Right ventricle myocardium superior (tissue), 1 donor: ENCODE measurements at regions not wholly inside any gene's neighbourhood (a gene's known extent, or its start where the extent isn't known, plus 50 kb on each side); places are given as distances from the start of the nearest gene placed in this dataset.
"Not testable (repeated sequence)": the region's sequence is repeated elsewhere in the genome, so short reads cannot be mapped to it uniquely, and the experiment has no call there.

Experiments used
- ATAC-seq: fragments of 200-7000 bp; cut with Tn5 transposase; one replicate; pipeline ENCODE4 v1.9.1; 2020; ENCODE audit warnings: mild to moderate bottlenecking; ENCODE audit not compliant: poor library complexity
- DNase-seq: peaks from one replicate; pipeline ENCODE4 v3.0.0-alpha.2; 2020
- intact Hi-C: fragments of 100-400 bp; cut with DNase I; formaldehyde crosslinking; loops from one replicate; pipeline ENCODE4 v1.11.2; 2022
- donor health status: DM: no; HTN: yes; CAD: no; lungs with severe emphysema.

DNA sequence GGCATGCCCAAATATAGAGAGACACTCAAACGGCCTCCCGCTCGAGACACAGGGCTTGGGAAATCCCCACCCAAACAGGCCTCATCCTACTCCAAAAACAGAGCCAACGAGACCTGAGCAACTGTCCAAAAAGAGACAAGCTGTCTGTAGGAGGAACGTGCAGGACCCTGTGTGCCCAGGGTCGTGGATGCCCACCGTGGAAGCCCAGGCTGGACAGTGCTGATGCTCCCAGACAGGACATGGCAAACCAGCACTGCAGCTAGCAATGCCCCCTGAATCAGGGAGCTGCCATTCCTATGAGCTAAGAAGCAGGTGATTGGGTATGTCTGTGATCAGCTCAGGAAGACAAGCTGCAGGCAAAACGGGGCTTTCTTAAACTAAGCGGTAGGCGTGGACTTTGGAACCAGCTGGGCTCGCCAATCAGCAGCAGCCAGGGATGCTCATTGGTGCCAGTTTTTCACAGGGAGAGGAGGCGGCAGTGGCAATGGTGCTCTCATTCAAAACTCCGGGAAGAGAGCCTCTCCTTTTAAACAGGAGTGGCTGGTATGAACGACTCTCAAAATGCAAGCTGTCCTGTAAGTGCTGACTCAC is 113.1 kb upstream of the IRX2 start:
- DNase-seq (no peak), ATAC-seq (no peak)
- intact Hi-C loops: no loop called here

DNA sequence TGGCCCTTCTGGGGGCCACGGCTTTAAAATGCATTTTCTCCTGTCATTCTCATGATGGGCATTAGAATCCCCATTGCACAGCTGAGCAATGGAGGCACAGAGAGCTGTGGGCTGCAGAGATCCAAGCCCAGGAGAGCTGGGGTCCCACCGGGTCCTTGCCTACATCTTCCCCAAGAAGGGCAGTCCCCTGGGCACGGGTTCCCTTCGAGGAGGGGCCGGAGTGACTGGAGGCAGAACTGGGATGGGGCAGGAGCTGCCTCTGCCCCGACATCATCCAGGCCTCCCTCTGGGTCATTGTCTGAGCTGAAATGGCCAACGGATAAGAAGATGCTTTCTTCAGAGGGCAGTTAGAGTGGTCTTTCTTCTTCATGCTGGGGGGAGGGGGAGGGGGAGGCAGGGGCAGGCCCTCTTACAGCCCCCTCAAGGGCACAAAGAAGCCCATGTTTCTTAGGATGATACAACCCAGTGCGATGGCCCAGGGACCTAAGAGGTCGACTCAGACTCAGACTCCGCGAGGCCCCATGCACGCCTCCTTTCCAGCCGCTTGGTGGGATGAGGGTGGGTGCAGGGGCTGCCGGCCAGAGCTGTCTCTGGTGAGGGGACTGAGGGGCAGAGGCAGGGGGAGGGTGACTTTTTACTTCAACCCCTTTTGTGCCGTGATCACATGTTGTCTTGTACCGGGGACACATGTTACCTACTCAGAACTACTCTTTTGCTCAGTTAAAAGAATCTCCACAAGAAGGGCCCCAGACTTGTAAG is 112.4 kb upstream of the IRX2 start:
- intact Hi-C loops: no loop called here
- DNase-seq (no peak), ATAC-seq (no peak)

DNA sequence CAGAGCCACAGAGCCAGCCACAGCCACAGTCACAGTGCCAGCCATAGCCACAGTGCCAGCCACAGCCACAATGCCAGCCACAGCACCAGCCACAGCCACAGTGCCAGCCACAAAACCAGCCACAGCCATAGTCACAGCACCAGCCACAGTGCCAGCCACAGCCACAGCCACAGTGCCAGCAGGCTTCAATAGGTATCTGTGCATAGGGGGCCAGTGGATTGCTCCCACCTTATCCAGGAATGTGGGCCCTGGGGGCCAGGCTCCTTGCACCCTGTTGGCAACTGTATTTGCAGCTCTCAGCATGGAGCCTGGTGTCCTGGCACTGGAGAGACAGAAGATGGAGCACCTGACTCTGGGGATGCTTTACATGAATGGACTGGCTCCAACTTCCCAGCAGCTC is 111.7 kb upstream of the IRX2 start:
- ATAC-seq (no peak), DNase-seq (no peak)
- intact Hi-C loops: no loop called here

DNA sequence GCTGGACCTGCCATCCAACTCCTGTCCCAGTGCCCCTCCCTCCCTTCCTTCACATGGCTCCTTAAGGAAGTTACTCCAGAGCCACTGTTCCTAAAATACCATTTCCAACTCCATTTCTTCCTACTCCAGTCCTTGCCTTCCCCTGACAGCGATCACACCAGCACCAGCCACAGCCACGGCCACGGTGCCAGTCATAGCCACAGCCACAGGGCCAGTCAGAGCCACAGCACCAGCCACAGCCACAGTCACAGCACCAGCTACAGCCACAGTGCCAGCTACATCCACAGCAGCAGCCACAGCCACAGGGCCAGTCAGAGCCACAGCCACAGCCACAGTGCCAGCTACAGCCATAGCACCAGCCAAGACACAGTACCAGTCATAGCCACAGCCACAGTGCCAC is 110.7 kb upstream of the IRX2 start:
- ATAC-seq, intact Hi-C loops, DNase-seq: not testable (repeated sequence)

DNA sequence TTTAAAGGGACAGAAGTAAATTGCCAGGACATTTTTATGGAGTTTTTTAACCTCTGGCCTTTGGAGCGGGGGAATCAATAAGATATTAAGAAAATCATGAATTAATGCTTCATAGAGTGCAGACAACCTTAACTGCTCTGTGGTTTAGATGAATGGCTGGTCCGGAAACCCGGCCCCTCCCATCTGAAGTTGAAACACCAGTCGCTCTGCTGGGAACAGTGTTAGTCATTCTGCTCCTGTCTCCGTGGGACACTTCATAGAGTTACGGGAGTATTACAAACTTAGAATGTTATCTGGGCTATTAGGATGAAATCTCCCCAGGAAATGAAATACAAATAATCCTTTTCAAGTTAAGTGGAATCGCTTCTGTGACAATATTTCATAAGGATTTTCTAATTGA is 110.1 kb upstream of the IRX2 start:
- DNase-seq (no peak), ATAC-seq (no peak)
- intact Hi-C loops: no loop called here

DNA sequence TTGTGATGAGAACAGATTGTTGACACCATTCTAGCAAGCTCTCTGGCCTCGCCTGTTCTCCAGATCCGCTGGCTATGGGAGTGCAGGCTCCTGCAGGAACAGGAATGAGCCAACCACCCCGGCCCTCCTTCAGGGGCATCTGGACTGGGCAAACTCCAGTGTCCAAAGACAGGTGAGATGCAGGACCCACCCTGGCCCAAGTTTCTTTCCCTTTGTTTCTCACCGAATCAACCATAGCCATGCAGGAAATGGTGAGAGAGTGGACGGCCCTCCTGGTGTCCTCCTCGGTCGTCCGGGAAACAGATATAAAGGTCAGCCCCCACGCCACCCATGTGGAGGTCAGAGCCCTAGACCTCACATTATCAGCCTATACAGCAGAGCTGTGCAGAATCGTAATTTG is 108.6 kb upstream of the IRX2 start:
- DNase-seq (no peak), ATAC-seq (no peak)
- intact Hi-C loops: no loop called here

DNA sequence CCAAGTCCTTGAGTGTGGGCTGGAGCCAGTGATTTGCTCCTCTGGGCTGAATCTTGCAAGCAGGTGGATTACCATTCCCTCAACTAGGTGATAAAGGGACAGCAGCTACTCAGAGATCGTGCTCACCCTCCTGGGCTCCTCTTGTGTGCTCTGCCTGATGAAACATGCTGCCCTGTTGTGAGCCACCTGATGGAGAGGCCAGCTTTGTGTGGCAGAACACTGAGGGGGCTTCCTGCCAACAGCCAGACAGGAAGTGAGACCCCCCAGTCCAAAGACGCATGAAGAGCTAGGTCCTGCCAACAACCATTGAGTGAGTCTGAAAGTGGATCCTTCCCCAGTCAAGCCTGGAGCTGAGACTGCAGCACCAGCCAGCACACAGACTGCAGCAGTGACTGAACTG is 106.4 kb upstream of the IRX2 start:
- DNase-seq (no peak), ATAC-seq (no peak)
- intact Hi-C loops: no loop called here

DNA sequence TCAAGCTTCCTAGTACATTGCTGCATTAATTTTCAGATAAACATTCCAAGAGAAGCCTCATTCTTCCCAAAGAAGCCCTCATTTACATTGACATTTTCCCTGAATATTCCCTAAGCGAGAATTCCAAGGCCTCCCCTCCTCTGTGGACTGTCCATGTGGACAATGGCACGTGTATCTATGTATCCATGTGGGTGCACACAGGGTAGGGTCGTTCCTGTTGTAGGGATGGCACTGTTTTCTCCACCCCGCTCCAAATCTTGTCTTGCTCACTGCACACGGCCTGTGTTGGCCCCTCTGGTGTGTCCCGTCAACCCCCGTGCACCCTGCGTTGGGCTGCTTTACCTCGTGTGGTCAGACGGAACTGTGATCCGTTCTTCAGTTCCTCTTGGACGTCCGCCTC is 104.7 kb upstream of the IRX2 start:
- ATAC-seq (no peak), DNase-seq (no peak)
- intact Hi-C loops: no loop called here

DNA sequence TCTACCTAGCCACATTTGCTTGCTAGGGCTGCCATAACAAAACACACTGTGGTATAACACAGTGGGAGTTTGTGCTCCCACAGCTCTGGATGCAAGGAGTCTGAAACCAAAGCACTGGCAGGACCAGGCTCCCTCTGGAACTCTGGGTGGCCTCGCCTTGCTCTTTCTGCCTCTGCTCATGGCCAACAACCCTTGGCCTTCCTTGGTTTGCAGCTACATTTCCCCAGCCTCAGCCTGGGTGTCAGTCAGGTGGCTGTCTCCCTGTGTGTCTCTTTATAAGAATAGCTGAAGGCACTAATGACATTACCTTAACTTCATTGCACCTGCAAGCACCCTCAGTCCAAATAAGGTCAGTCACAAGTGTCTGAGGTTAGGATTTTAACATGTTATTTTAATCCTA is 101.0 kb upstream of the IRX2 start:
- DNase-seq (no peak), ATAC-seq (no peak)
- intact Hi-C loops: no loop called here

DNA sequence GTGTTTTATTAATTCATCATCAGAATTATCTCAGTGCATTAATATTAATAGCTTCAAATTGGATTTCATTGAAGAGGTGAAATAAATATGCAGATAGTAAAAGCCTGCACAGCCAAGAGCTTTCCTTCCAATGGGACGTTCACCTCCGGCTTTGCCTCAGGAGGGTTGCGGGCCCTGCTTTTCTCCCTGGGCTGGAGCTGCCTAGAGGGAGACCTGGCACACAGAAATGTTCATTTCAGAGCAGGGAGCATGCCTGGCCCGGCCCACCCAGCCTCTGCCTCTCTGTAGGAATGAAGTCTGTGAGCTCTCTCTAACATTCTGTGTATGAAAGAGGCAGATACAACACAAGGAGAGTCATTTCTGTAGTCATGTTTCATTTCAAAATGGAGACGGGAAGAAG is 100.4 kb upstream of the IRX2 start:
- ATAC-seq: no peak
- DNase-seq: no peak
- intact Hi-C loops: no loop called here

DNA sequence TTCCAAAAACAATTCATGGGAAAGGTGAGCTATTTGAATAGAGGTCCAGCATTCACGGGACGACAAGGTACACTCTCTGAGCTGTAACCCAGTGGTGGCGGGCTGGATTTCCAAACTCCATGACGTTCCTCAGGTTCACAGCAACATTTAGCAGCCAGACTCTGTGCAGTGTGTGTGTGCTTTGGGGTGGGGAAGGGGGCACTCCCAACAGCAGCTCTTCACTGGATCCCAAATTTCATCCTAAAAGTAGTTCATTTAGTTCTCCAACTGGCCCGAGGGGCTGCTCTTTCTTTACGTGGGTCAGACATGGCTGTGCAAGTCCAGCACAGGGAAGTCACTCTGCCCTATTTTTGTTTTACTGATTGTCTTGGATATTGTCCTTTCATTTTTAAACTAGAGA is 98.0 kb upstream of the IRX2 start:
- no peak for DNase-seq
- intact Hi-C loops: no loop called here
- ATAC-seq: no peak

DNA sequence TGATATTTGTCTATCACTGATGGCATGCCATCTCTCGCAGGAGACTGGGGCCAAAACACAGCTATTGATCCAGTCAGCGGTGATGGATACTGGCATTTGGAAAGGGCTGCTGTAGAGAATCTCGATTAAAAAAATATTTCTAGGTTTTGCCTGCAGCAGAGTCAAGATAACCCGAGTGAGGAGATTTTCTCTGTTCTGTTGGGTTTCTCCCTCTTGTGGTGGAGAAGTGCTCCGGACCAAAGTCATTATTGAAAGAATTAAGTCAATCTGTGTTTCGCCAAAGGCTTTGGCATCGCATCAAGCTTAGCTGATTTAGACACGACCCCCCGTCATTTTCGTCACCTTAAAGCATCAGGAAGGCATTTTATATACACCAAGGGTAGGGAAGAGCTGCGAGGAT is 97.1 kb upstream of the IRX2 start:
- DNase-seq (no peak), ATAC-seq (no peak)
- intact Hi-C loops: no loop called here

DNA sequence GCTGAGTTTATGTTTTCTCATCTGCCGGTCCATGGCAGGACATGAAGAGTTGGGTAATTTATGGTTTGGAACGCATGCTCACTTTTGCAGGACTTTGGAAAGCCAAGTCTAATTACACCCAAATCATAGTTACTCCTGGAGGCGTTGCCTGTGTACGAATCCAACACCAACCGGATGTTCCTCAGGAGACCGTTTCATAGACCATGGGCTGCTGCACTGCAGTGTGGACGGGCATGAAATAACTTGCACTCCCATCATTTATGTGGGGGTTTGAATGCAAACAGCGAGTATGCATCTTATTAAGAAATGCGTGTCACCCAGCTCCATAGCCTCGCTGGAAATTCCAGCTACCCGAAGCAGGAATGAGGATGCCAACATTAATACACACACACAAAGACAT is 96.1 kb upstream of the IRX2 start:
- intact Hi-C loops: no loop called here
- DNase-seq (no peak), ATAC-seq (no peak)

DNA sequence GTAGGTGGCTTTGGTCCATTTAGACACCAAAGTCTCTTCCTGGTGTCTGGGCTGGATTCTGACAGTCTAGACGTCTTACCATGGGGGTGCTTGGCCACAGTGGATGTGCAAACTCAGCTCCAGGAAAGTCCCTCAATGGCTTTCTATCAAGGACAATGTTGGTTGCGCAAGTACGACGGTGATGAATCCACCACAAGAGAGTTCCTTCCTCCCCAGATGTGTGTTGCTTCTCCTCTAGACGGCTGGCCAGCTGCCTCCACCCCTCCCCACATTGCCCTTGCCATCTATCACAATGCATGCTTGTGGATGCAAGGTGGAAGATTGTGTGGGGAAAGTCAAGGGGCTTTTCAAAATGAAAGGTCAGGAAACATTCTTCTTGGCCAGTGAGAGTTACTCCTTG is 89.7 kb upstream of the IRX2 start:
- no peak for DNase-seq
- ATAC-seq: no peak
- intact Hi-C loops: no loop called here

DNA sequence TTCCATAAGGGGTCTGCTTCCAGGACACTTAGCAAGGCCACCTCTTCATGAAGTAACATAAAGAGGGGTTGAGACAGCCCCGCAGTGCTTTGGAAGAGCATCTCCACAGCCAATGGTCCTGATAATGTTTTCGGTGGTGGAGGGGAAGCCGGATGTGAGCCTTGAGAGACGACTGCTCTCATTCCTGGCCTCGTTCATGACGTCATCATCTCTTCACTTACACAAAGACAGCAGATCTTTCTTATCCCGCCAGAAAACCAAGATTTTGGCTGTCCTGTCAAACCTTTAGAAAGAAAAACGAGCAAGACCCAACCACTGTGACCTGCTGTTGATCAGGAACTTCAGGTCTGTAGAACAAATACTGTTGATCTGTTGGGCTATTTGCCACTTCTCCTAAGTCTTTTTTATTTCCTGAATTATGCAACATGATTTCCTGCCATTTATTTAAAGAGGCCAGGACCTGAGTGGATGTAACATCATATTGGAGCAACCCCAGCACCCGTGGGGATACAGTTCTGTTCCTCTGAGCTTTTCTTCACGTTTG is 89.0 kb upstream of the IRX2 start:
- ATAC-seq (no peak), DNase-seq (no peak)
- intact Hi-C loops: no loop called here

DNA sequence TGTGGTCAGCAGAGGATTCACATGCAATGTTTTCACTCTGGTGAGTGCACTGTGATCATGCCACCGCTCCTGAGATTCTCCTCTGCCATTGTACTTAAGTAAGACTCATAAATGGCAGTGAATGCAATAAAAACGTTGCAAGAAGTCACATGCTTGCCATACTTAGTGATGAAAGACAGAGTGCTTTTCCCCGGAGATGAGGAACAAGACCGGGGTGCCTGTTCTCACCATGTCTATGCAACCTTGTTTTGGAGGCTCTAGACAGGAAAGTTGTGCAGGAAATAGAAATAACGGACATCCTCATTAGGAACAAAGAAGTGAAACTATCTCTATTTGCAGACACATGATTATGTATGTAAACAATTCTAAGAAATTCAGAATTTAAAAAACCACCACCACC is 84.7 kb upstream of the IRX2 start:
- intact Hi-C loops: no loop called here
- ATAC-seq: no peak
- no peak for DNase-seq

DNA sequence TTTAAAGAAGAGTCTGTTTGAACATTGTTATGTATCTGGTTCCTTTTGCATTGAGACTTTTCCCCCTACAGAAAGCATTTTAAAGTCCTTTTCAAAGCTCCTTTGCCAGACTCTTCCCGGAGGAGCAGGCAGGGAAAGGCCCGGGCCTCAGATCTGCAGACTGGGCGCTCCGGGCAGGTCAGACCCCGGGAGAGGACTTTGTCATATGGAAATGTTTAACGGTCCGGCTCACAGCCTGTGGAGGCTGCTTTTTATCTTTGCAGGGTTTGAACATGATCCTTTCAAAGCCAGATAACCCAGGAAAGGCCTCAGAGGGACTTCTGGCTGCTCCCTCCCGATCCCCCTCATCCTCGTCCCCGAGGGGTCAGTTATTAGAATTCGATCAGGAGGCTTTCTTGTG is 82.1 kb upstream of the IRX2 start:
- ATAC-seq (no peak), DNase-seq (no peak)
- intact Hi-C loops: no loop called here

DNA sequence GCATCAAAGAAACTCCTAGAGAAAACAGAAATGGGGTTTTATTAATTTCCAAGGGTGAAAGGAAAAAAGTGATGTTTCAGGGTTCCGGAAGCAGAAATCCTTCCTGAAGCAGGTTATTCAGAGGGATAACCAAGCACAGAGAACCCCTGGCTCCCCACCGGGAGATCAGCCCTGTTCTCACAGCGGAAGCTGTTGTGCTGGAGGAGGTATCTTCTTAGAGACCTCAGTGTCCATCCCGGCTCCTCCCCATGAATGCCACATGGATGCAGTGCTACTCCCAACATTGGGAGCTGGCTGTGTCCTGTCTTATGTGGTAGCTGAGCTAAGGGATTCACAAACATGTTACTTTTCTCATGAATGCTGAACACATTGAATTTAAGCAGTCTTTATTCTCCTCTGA is 80.9 kb upstream of the IRX2 start:
- ATAC-seq (no peak), DNase-seq (no peak)
- intact Hi-C loops: no loop called here

DNA sequence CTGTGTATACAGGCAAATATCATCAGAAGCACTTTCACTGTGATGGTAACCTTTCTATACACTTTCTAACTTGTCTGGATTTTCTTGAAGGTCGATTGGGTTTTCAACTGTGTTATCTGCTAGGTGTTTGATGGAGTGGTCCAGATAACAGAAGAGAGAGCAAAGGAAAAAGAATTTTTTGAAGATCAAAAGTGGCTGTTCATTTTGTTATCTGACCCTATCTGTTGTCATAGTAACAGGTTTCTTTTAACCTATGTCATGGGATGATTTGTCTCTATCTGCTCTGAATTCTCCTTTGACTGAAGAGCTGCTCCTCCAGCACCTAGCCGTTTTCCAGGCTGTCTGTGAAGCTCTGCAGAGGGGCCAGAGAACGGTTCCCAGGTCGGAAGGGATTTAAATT is 77.8 kb upstream of the IRX2 start:
- no peak for DNase-seq
- intact Hi-C loops: no loop called here
- ATAC-seq: no peak

DNA sequence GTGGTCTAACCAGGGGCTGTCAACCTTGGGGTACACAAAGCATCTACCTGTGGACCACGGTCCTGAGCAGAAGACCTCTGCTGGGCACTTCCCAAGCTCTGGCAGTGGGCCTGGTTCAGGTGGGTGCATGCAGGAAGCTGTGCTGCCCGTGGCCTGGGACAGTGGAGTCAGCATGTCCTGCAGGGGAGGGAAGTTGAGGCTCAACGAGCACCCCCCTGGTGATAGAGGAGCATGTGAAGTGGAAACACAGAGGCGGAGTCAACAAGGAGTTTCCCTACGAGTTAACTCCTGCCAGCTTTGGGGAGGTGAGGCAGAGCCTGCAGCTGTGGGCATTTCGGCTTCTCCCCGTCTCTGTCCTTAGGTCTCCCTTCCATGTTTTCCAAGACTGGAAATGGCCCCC is 67.5 kb upstream of the IRX2 start:
- intact Hi-C loops: no loop called here
- no peak for DNase-seq
- ATAC-seq: no peak
